Hepatocyte (in vitro differentiated cells): ENCODE measurements at regions not wholly inside any gene's neighbourhood (a gene's known extent, or its start where the extent isn't known, plus 50 kb on each side); places are given as distances from the start of the nearest gene placed in this dataset.

ENCODE experiments used
- DNase-seq: peaks from one replicate; pipeline ENCODE4 v3.0.0-alpha.2; 2016; ENCODE audit warnings: low spot score
- H2AFZ ChIP-seq: fragments of 200-600 bp; sonication (generic); 2 replicates; pipeline ENCODE4 v1.6.0; 2016; ENCODE audit warnings: antibody characterized with exemption, mild to moderate bottlenecking
- H3K27ac ChIP-seq: fragments of 200-600 bp; sonication (generic); 2 replicates; pipeline ENCODE4 v1.5.1; 2016; ENCODE audit warnings: mild to moderate bottlenecking
- H3K27me3 ChIP-seq: fragments of 200-600 bp; sonication (generic); 2 replicates; pipeline ENCODE4 v1.6.1; 2016
- H3K36me3 ChIP-seq: fragments of 200-600 bp; sonication (generic); replicated peaks from 2 replicates; pipeline ENCODE4 v1.5.1; 2016; ENCODE audit warnings: low read depth; ENCODE audit not compliant: insufficient read depth
- H3K4me1 ChIP-seq: fragments of 200-600 bp; sonication (generic); 2 replicates; pipeline ENCODE4 v1.5.1; 2016; ENCODE audit warnings: mild to moderate bottlenecking, moderate library complexity; ENCODE audit not compliant: insufficient read depth
- H3K4me2 ChIP-seq: fragments of 200-600 bp; sonication (generic); 2 replicates; pipeline ENCODE4 v1.6.0; 2016
- H3K4me3 ChIP-seq: fragments of 200-600 bp; sonication (generic); 2 replicates; pipeline ENCODE4 v1.5.1; 2016; ENCODE audit warnings: mild to moderate bottlenecking
- H3K79me2 ChIP-seq: fragments of 200-600 bp; sonication (generic); 2 replicates; pipeline ENCODE4 v1.6.0; 2017; ENCODE audit warnings: mild to moderate bottlenecking
- H3K9me2 ChIP-seq: fragments of 200-600 bp; sonication (generic); replicated peaks from 2 replicates; pipeline ENCODE4 v1.6.0; 2017; ENCODE audit warnings: mild to moderate bottlenecking; ENCODE audit not compliant: insufficient read depth
- H3K9me3 ChIP-seq: fragments of 200-600 bp; sonication (generic); 2 replicates; pipeline ENCODE4 v1.5.1; 2016; ENCODE audit warnings: low read depth, mild to moderate bottlenecking
- H4K20me1 ChIP-seq: fragments of 200-600 bp; sonication (generic); 2 replicates; pipeline ENCODE4 v1.6.0; 2016; ENCODE audit warnings: mild to moderate bottlenecking; ENCODE audit not compliant: insufficient read depth, poor library complexity, severe bottlenecking
- EZH2 ChIP-seq: fragments of 200-600 bp; sonication (generic); IDR thresholded peaks from 2 replicates; pipeline ENCODE4 v1.6.1; 2016; ENCODE audit warnings: antibody characterized with exemption, mild to moderate bottlenecking, borderline replicate concordance
- EZH2phosphoT487 ChIP-seq: fragments of 200-600 bp; sonication (generic); IDR thresholded peaks from one replicate; pipeline ENCODE4 v1.6.1; 2018; ENCODE audit warnings: antibody characterized with exemption, mild to moderate bottlenecking, low read depth, moderate library complexity; ENCODE audit not compliant: unreplicated experiment, severe bottlenecking
- WGBS: methylation state at CpG from one replicate; pipeline ENCODE4 v1.1.6; 2016; ENCODE audit warnings: low lambda C conversion rate; ENCODE audit errors: missing lambda C conversion rate; 5-methylcytosine and 5-hydroxymethylcytosine counted together
- TF ChIP-seq, protein P1 (sequence below): fragments of 200-600 bp; sonication (generic); IDR thresholded peaks from 2 replicates; pipeline ENCODE4 v1.5.1; 2016; ENCODE audit warnings: antibody characterized with exemption, mild to moderate bottlenecking; ENCODE audit not compliant: poor library complexity

DNA sequence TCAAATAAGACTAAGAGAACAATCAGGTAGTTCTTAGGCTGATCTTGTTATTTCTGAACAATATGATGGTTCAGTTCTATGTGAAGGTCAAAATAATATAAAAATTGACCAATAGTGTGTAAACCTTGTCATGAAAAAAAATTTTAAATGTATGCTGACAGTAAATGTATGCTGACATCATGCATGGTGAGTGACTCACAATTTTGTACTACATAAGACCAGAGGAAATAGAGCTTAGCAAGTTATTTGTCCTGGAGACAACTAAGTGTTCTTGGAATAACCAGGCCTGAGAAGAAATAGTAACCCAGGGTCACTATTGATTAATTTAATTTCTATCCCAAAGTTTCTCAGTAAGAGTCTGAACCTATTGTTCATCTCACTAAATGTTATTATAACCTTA is 182.2 kb upstream of the PCDH15 start:
- DNase-seq = no peak
- no peak overlapping the region for H3K4me3 ChIP-seq
- H2AFZ ChIP-seq = no peak overlapping the region
- TF ChIP-seq EZH2 (no peak), EZH2phosphoT487 (no peak)
- TF ChIP-seq, protein P1, sequence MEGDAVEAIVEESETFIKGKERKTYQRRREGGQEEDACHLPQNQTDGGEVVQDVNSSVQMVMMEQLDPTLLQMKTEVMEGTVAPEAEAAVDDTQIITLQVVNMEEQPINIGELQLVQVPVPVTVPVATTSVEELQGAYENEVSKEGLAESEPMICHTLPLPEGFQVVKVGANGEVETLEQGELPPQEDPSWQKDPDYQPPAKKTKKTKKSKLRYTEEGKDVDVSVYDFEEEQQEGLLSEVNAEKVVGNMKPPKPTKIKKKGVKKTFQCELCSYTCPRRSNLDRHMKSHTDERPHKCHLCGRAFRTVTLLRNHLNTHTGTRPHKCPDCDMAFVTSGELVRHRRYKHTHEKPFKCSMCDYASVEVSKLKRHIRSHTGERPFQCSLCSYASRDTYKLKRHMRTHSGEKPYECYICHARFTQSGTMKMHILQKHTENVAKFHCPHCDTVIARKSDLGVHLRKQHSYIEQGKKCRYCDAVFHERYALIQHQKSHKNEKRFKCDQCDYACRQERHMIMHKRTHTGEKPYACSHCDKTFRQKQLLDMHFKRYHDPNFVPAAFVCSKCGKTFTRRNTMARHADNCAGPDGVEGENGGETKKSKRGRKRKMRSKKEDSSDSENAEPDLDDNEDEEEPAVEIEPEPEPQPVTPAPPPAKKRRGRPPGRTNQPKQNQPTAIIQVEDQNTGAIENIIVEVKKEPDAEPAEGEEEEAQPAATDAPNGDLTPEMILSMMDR = no peak
- H3K4me2 ChIP-seq = no peak overlapping the region
- no peaks in the 10 kb centered on the region for H3K36me3 ChIP-seq
- H3K4me1 ChIP-seq = no peaks in the 10 kb centered on the region
- no peaks in the 10 kb centered on the region for H3K27me3 ChIP-seq
- no peaks in the 10 kb centered on the region for H3K79me2 ChIP-seq
- no peaks in the 10 kb centered on the region for H3K9me2 ChIP-seq
- H3K9me3 ChIP-seq = no peaks in the 10 kb centered on the region
- H3K27ac ChIP-seq = no peak overlapping the region
- no peaks in the 10 kb centered on the region for H4K20me1 ChIP-seq

DNA sequence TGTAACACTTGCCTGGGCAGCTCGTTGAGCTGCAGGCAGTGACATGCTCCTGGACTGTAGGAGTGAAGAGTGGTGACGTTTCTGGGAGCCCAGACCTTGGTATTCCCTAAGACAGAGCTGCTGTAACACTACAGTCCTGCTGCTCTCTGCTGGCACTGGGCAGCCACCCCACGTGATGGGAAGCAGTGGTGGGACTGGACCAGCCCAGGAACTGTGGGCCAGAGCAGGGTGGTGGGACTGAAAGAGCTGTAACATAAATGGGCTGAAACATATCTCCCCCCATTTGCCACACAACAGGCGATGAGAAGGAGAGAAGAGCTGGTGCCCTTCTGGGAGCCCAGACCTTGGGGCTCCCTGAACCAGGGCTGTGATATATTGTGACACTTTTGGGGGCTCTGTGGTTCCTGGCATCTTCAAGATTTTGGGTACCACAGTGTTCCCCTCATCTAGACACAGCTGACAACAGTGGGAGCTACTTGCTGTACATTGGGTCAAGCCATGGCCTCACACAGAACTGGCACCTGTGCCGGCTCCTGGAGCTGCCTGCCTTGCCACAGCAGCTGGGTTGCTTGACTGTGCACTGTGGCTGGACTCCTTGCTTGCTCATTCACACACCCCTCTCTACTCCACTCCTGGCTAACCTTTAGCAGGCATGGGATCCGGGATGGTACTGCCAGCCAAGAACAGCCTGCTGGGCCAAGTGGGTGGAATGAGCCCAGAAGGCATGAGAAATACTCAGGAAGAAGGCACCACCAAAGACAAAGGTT is 161.3 kb upstream of the PCDH15 start:
- Histone ChIP-seq H3K4me3 (no peak overlapping the region), H2AFZ (no peak overlapping the region), H3K27ac (no peak overlapping the region), H3K27me3 (no peaks in the 10 kb centered on the region), H3K79me2 (no peaks in the 10 kb centered on the region), H3K4me2 (no peak overlapping the region), H3K9me2 (no peaks in the 10 kb centered on the region), H3K9me3 (no peaks in the 10 kb centered on the region), H3K36me3 (no peaks in the 10 kb centered on the region), H4K20me1 (no peaks in the 10 kb centered on the region), H3K4me1 (no peaks in the 10 kb centered on the region)
- no peak for DNase-seq
- WGBS = 80% methylated on average over 6 of the region's 6 CpGs
- no peak for TF ChIP-seq EZH2
- TF ChIP-seq, protein P1 = no peak
- no peak for TF ChIP-seq EZH2phosphoT487

DNA sequence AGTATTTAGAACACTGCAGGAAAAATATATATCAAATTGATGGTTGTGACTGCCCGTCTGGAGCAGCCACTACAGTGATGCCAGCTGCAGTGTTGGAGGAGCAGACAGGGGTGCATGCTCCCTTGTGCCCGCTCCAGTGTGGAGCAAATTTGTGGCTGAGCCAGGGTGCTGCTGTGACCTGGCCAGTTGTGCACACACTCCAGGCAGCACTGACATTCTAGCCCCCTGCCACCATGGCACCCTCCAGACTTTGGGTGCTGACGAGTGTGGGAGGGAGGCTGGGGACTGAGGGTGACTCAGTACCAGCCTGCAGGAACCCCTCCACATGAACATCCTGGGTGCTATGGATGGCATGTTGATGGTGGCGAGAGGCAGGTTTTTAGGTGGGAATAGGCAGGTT is 160.0 kb upstream of the PCDH15 start:
- Histone ChIP-seq H4K20me1 (no peaks in the 10 kb centered on the region), H3K36me3 (no peaks in the 10 kb centered on the region), H2AFZ (no peak overlapping the region), H3K4me3 (no peak overlapping the region), H3K9me3 (no peaks in the 10 kb centered on the region), H3K27me3 (no peaks in the 10 kb centered on the region), H3K4me2 (no peak overlapping the region), H3K4me1 (no peaks in the 10 kb centered on the region), H3K79me2 (no peaks in the 10 kb centered on the region), H3K9me2 (no peaks in the 10 kb centered on the region), H3K27ac (no peak overlapping the region)
- TF ChIP-seq EZH2 (no peak), EZH2phosphoT487 (no peak)
- TF ChIP-seq, protein P1 = no peak
- DNase-seq = no peak
- 91% methylated on average over 4 of the region's 4 CpGs for WGBS

DNA sequence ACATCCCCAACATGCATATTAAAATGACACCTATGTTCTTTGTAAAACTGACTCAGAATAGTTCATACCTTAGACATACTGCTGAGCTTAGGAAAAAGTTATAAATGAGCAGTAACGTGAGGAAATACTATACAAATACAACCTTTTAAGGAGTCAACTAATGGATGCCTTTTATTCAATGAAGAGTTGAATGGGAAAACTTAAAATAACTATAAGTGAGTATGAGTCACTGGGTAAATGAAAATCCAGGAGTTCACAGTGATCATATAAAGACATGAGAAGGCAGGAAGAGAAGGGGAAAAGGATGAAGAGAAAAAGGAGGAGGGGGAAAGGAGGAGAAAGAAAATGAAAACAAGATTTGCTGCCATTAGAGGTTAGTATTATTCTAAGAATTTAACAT is 157.8 kb upstream of the PCDH15 start:
- WGBS = 54% methylated on average over 1 of the region's 1 CpG
- H3K79me2 ChIP-seq = no peaks in the 10 kb centered on the region
- H3K4me3 ChIP-seq = no peak overlapping the region
- no peaks in the 10 kb centered on the region for H4K20me1 ChIP-seq
- no peaks in the 10 kb centered on the region for H3K36me3 ChIP-seq
- no peak overlapping the region for H2AFZ ChIP-seq
- H3K9me2 ChIP-seq = no peaks in the 10 kb centered on the region
- H3K4me1 ChIP-seq = no peaks in the 10 kb centered on the region
- TF ChIP-seq EZH2phosphoT487 = no peak
- TF ChIP-seq, protein P1 = no peak
- TF ChIP-seq EZH2 = no peak
- H3K27ac ChIP-seq = no peak overlapping the region
- no peak overlapping the region for H3K4me2 ChIP-seq
- H3K9me3 ChIP-seq = no peaks in the 10 kb centered on the region
- DNase-seq = no peak
- no peaks in the 10 kb centered on the region for H3K27me3 ChIP-seq
